SH-SY5Y (cell line): ENCODE measurements at regions not wholly inside any gene's neighbourhood (a gene's known extent, or its start where the extent isn't known, plus 50 kb on each side); places are given as distances from the start of the nearest gene placed in this dataset.

Source experiments
- GATA2 ChIP-seq: IDR thresholded peaks from 2 replicates; pipeline ENCODE4 v1.6.1; 2011; ENCODE audit warnings: mild to moderate bottlenecking, low read depth, low read length
- GATA3 ChIP-seq: IDR thresholded peaks from 2 replicates; pipeline ENCODE4 v1.6.1; 2011; ENCODE audit warnings: low read depth, mild to moderate bottlenecking, low read length, moderate library complexity

DNA sequence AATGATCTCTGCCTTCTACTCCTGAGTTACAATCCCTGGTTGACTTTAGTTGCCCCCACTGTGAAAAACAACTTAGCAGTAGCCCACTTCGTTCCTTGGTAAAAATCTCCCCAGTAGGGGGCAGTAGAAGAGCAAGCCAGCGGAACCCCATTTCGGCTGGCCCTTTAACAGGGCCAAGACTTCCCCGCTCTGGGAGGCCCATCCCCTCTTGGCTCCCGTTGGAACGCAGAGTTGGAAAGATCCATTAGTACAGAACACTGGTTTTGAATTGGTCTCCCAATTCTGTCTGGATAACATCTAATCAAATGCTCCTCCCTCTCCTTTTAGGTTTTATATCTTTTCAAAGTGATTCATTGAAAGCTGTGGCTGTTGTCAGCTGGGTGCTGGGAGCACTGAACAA is 1133.3 kb downstream of the BCL11B start:
- TF ChIP-seq GATA3 (no peak), GATA2 (no peak)
